GM19035 (cell line): ENCODE measurements at regions not wholly inside any gene's neighbourhood (a gene's known extent, or its start where the extent isn't known, plus 50 kb on each side); places are given as distances from the start of the nearest gene placed in this dataset.

ENCODE experiments used
- ATAC-seq: cut with Tn5 transposase; IDR thresholded peaks from one replicate; pipeline ENCODE4 v1.9.1; 2021; ENCODE audit not compliant: unreplicated experiment

- no peak for ATAC-seq
Observed at GRCh38 chr18:59086522-59086921, 53.2 kb upstream of the SEC11C start.

GRCh38 chr18:59087391-59087790 lies 52.3 kb upstream of the SEC11C start:
- ATAC-seq: no peak
